ENCODE measurements at regions not wholly inside any gene's neighbourhood (a gene's known extent, or its start where the extent isn't known, plus 50 kb on each side); places are given as distances from the start of the nearest gene placed in this dataset.
"Not testable (repeated sequence)": the region's sequence is repeated elsewhere in the genome, so short reads cannot be mapped to it uniquely, and the experiment has no call there.

DNA sequence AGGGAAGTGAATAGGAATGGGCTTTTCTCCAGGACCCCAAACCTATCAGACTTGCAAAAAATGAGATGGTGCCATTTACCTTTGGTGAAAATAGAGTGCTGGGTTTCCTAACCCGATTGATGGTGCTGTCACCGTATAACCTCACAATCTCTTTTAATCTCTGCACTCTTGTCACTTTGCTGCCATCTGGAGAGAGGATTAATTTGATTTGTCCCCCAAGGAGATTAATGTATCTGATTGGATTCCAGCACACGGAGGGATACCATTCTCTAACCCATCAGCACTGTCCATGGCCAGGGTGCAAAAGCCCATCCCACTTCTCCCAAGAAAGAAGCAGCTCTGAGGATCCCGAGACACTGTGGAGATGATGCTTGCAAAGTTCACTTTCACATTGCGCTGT is 86.3 kb upstream of the NFE2L3 start:
- no peak for DNase-seq

DNA sequence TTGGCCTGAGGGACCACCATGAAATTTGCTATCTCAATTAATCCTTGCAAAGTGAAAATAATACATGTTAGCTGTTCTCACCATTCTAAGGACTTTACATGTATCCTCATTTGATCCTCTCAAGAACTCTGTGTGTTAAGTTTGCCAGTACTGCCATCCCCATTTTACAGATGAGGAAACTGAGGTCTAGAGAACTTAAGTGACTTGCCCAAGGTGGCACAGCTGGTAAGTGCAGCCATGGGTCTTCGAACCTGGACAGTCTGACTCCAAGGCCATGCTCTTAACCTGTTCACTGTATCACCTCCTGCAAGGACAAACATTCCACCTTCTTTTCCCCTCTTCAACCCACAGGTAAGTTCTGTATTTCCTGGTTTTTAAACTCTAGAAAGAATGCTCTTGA is 85.3 kb upstream of the NFE2L3 start:
- DNase-seq = no peak

DNA sequence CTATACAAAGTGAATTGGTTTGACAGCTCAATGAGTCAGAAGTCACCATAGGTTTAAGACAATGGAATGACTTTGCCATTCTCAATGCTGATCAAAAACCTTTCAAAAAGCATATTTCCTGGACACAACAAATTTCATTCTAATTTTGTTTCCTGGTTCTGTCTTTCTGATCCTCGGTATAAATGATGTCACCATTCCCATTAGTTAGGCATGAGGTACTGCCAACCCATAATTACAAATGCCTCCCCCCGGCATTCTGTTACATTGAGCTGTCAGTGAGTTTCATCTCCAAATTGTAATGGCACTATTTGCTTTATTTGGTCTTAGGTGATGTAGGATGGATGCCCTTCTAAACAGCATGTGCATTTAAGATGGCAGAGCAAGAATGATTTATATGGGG is 81.7 kb upstream of the NFE2L3 start:
- no peak for DNase-seq

DNA sequence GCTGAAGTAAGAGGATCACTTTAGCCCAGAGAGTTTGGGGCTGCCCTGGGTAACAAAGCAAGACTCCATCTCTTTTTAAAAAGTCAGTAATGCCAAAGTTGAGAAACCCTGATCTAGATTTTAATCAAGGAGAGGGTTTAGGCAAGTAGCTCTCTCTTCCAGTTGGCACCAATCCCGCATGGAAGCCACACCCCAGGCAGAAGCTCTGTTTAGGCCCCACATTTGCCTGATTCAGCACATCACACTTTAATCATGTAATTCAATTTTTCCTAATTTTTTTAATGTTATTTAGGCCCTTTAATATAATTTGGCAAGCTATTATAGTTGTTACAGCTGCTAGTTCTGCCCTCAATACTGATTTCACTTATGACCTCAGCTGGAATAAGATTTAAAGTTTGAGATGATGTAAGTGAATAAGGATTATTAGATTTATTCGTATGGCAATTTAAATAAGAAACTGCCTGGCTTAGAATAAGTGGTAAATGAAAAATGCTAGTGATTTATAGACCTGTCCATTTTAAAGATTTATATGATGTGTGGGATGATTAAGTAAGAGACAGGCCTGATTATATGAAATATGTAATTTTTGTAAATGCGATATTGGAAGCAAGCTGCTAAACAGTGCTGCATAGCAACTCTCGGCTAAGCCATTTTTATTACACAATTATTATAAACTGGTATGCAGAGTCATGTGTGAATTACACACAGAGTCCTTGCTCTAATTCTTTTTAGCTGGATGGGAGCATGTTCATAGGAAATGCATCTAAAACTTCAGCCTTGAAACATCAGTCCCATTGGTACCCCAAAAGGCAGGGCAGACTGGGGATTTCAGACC is 80.2 kb upstream of the NFE2L3 start:
- no peak for DNase-seq

DNA sequence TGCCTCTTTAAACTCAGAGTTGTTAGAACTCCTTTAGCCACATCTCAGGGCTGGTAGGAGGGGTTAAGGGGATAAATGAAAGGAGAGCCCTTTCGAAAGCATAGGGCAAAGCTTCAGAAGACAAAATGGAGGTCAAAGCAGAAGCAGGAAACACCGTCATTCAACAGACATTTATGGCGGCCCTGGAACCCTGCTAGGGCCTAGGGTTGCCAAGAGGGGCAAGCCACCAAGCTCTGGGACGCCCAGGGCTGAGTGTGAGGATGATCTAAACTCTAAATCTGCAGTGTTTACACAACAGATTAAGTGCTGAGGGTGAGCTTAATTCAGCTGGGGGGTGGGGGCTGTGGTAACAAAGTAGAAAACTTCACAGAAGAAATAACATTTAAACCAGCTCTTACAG is 79.0 kb upstream of the NFE2L3 start:
- no peak for DNase-seq

DNA sequence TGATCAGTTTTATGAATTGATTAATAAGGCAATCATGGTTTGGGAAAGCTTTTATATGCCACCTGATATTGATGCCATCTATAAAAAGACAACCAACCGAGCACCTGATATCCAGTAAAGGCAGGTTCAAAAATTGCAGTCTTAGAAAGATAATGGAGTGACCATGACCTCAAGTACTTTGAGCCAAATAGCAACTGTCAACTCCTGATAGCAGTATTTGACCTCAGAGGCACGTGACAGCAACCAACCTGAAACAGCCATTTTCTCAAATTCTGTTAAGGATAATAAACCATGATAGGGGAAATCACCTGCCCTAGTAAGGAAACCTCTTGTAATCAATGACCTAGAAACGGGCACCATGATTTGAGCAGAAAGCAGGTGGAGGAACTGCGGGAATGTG is 77.1 kb upstream of the NFE2L3 start:
- no peak for DNase-seq

DNA sequence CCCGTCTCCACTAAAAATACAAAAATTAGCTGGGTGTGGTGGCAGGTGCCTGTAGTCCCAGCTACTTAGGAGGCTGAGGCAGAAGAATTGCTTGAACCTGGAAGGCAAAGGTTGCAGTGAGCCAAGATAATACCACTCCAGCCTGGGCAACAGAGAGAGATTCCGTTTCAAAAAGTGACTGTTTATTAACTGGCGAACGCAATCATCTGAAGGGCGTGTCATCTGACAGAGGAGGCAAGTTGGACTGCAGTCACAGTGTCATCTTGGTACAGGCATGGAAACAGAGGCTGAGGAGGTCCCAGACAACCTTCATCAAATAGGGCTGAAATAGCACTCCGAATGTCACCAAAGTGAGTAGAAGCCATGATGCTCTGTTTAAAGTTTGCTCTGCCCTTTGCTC is 75.3 kb upstream of the NFE2L3 start:
- DNase-seq = no peak

DNA sequence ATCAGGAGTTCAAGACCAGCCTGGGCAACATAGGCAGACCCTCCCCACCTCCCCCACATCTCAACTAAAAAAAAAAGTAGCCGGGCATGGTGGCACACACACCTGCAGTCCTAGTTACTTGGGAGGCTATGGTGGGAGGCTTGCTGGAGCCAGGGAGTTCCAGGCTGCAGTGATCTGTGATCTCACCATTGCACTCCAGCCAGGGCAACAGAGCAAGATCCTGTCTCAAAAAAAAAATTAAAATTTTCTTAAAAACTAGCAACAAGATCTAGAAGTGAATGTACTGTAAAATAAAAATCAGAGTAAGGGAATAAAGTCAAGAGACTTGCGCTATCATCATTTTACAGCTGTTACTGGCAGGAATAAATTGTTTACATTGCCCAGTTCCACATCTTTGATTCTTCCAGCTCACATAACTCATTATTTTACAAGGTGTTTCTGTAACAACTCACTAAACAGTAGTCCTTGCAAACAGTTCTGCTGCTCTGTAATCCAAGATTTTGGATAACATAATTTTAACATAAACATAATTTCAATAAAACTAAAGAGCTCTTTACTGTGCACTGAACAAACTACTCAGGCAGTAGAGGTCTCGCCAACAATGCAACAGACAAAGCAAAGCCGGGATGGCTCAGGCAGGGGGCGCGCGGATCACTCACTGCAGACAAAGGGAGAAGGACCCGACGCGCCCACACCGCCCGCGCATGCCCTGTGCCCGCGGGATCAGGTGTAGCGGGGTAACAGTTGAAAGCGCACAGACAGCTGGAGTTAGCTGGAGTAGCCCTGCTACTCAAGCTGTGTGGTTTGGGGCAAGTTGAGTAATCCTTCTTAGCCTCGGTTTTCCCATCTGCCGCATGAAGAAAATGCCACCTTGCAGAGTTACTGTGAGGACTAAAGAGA is 73.3 kb upstream of the NFE2L3 start:
- DNase-seq = peak; percentile 76

DNA sequence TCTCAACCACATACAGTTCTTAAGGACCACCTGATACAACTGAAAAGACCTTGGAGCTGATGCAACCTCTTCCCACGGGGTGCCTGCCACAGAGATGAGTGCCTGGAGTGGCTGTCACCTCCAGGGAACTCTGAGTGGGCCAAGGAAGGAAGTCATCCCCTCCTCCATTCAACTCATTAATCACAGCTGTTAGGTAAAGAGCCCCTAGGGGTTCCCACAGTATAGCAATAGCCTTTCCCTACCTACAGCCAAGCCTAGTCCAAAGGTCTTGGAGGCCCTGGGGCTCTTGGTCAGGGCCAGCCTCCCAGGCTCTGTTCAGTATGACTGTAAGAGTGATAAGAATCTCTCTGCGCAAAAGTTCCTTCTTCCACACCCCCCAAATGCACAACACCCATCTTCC is 70.4 kb upstream of the NFE2L3 start:
- no peak for DNase-seq

DNA sequence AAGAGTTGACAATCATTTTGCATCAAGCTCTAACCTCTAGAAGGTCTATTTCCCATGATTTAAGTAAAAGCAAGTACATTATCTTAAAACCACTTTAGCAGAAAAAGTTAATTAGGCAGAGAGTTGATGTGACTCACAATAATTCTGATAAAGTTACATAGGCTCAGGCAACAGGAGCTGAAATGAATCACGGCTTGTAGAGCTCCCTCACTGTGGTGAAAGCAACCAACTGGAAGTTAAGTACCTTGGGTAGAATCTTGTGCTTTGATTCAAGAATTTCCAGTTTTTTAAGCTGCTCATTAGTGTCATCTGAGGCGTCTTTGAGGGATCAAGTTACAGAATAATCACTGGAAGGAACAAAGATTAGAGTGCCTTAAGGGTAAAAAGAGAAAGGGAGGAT is 68.9 kb upstream of the NFE2L3 start:
- DNase-seq = no peak

DNA sequence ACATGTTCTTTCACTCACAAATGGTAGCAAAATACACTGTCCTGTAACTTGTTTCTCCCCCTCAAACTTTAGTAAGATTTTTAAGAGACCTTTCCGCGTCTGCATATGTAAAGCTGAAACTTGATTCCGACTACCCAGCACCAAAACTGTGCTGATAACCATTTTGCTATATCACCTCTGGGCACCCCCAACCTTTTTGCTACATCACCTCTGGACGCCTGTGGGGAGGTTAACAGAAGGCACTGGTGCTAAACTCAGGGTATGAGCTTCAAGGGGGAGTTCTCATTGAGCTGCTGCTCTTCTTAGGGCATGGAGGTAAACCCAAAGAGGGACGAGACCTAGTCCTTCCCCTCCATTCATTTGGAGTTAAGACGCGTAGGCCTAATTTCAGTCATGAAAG is 67.6 kb upstream of the NFE2L3 start:
- no peak for DNase-seq

DNA sequence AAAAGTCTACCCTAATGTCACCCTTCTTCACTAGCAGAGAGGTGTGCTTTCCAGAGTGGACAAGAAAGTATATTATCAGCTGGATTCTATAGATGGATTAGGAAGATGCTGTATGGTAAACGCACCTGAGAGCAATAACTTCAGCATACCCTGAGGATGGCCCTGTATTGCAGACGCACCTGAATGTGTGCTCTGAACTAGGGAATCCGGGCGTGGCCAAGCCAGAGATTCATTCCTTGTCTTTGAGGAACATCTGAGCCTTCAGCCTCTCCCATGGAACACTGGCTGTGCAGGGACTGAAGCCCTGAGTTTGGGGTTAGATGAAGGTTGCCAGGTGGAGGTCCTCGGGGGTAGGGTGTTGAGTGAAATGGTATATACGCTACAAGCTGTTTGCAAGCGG is 66.2 kb upstream of the NFE2L3 start:
- DNase-seq = no peak

DNA sequence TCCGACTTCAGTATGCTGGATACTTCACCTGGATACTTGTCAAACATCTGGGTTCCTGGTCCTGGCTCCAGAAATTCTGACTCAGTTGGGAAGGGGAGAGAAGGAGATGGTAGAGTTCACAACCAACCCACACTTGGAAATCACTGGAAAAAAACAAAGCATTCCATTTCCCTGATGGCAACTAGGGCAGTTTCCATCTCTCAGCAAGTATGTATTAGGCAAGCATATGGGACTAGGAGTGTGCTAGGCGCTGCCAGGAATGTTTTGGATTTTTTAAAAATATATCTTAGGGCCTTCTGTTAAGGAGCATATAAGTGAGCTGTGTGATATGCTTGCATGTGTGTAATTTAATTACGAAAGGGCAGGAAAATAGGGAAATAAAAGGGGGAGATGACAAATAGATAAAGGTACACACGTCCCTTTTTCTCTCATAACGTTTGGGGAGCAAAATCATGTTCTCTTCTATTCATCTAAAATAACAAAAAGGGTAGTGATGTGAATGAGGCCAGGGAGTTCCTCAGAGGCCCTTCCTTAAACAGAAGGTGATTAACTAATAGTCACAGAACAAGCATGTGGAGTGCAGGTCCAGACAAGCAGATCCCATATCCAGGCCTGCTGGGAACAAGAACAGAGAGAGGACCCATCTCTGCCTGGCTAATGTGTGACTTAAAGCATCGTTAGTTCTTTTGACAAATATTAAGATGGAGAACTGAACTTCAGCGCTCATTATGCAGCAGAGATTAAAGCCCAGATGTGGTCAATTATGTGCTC is 64.5 kb upstream of the NFE2L3 start:
- DNase-seq = no peak

DNA sequence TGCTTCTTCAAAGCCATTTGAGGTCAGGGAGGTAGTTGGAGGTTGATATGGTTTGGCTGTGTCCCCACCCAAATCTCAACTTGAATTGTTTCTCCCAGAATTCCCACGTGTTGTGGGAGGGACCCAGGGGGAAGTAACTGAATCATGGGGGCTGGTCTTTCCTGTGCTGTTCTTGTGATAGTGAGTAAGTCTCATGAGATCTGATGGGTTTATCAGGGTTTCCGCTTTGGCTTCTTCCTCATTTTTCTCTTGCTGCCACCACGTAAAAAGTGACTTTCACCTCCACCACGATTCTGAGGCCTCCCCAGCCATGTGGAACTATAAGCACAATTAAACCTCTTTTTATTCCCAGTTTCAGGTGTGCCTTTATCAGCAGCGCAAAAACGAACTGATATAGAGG is 62.5 kb upstream of the NFE2L3 start:
- DNase-seq = not testable (repeated sequence)

DNA sequence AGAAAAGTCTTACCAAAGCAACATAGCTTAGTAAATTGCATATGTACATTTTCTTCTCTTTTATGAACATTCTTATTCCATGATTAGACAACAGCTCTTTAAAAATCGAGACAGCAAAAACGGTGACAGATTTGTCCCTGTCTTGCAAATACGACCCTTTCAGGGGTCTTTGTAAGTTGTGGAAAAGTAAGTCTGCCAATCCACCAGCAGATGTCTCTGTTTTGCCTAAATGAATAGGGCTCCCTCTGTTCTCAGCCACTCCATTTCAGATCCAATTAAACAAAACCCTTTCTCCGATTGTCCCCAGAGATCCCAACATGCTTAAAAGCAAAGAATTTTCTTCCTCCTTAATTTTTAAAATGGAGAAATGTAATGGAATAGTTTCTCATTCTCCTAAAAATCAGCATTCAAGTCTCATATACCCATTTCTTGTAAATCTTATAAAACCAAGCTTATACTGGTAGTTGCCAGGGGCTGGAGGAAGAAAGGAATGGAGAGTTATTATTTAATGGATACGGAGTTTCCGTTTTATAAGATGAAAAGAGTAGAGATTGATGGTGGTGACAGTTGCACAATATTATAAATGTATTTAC is 61.0 kb upstream of the NFE2L3 start:
- DNase-seq = peak; percentile 67

DNA sequence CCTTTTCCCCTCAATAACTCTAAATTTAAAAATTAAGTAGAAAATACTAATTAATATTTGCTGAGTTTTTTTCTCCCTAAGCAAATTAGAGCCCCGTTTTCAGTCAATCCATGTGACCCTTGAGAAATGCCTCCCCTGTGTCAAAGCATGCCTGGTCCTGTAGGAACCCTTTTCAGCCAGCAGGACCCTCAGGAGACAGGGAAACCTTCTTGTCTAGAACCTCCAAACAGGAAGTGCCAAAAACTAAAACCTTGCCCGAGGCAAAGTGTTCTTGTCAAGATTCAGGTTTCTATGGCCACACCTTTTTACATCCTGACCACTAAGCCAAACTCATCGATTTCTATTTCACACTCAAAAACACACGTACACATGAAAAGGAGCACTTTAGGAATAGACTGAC is 60.1 kb upstream of the NFE2L3 start:
- DNase-seq = no peak

DNA sequence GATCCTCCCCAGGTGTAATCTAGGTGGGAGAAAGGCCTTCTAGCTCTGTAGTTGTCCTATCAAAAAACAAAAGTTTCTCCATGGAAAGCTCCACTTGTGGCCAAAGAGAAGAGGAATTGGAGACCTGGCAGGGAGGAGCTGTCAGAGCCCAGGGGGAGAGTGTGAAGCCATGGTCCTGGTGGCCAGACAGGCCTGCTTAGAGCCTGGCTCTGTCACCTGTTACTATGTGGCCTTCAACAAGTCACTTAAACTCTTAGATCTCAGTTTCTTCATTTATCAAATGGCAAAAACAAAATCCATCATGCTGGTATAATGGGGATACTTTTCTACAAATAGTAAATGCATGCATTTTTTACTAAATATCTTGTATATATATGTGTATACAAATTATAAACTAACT is 59.0 kb upstream of the NFE2L3 start:
- DNase-seq = no peak

DNA sequence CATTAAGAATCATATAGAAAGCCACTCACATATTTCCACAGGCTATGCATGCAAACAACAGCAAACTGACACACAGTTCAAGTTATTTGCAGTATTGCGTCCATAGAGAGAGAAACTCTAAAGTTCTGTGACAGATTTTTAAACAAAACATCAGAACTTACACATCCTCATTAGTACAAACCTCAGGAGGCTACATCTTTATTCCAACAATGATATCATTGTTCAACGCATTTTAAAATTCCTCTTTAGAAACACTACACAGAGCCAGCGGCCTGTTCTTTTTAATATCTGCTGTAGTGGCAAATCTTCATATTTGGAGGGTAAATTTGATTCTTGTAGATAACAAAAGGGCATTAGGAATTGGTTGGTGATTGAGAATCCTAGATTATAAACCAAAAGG is 55.9 kb upstream of the NFE2L3 start:
- no peak for DNase-seq

DNA sequence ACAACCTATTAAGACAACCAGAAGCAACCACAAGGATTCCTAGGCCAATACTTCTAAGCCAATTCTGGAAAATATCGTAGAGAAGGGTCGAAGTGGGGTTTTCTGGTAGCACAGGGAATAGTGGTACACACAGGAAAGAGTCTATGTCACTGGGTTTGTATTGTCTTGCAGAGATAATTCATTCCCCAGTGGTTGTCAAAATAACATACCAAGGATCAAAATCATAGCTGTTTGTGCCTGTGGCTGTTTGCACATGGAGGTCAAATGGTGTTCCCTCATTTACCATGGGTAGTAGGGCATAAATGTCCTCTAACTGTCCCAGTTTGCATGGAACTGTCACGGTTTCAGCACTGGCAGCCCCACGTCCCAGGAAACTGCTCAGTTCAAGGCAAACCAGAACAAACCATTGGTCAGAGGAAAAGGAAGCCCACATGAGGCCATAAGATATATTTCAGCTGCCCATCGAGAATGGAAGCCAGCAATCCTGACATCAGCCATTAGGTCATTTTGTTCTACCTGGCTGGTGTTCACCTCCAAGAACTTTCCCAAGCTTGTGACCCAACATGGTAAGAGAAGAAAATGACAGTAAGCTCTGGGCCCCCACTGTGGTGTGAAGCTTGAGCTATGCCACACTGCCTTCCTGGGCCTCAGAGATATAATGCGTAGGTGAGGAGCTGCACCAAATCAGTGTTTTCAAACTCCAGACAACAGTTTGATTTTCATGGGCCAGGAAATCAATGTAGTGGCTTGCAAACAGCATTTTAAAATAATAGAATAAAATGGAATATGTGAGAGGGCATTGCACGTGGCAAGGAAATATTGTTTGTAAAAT is 53.9 kb upstream of the NFE2L3 start:
- DNase-seq = no peak

DNA sequence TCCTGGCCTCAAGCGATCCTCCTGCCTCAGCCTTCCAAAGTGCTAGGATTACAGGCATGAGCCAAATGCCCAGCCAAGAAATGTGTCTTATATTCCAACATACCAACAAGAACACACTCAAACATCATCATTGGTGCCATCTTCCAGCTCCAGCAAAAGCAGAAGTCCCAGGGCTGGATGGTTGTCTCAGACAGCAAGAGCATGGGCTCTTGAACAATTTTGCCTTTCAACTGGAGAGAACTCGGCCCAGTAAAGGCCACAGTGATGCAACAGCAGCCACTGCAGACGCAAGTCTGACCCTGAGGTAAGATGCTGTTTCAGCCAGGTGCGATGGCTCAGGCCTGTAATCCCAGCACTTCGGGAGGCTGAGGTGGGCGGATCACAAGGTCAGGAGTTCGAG is 52.8 kb upstream of the NFE2L3 start:
- no peak for DNase-seq

DNA sequence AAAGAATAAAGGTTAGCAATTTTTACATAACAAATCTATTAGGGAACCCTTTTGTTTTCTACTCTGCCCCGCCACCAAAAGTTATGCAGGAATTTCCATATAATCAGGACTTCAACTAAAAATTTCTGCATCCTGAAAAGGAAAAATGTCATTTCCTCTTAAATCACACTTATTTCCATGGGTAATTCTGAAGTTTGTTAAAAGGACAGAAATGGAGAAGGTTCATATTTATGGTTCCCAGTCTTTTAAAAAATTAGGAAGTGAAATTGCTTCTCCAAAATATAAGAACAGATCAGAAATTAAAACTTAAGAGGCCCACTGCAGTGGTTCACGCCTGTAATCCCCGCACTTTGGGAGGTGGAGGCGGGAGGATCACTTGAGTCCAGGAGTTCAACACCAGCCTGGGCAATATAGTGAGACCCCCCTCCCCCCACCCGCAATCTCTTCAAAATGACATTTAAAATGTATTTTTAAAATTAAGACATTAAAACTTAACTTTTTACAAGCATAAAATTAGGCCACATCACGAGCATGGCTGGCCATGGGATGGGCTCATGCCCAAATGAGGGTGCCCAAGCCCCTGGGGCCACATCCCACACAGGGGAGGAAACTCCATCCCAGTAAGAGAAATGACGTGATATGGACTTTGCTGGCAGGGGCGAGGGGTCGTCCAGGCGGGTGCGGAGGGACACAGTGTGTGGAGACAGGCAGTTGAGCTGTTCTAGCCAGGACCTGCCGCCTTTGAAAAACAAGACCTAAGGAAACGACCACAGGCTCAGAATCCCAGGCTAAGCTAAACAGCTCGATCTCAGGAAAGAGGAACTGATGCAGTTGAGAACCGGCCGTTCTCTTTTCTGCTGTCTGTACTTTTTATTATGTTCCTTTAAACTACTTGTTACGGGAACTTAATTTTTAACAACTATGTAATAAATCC is 51.3 kb upstream of the NFE2L3 start:
- no peak for DNase-seq

Measured in NCI-H526 treated with DMSO at 0.1 percent for 48 hours (cell line).